Aorta (tissue), 5 donors: ENCODE measurements at regions not wholly inside any gene's neighbourhood (a gene's known extent, or its start where the extent isn't known, plus 50 kb on each side); places are given as distances from the start of the nearest gene placed in this dataset.

Experiments used
- ATAC-seq: fragments of 200-7000 bp; cut with Tn5 transposase; one replicate; pipeline ENCODE4 v1.9.1; 2022; ENCODE audit warnings: moderate library complexity; ENCODE audit not compliant: low FRiP score
- DNase-seq, 2 donors: peaks; one replicate each; pipeline ENCODE4 v3.0.0-alpha.2; 2020
- H3K27ac ChIP-seq, 2 donors: one replicate each; pipeline ENCODE4 v1.5.1; 2013; ENCODE audit warnings: low read length in 2 of 2, mild to moderate bottlenecking in 2 of 2, moderate library complexity in 2 of 2, control low read depth in 1 of 2, inconsistent platforms in 1 of 2, low read depth in 1 of 2
- H3K27me3 ChIP-seq, 2 donors: one replicate each; pipeline ENCODE4 v1.6.1; 2013; ENCODE audit warnings: control low read depth in 1 of 2, low read length in 1 of 2, mild to moderate bottlenecking in 1 of 2, moderate library complexity in 1 of 2; ENCODE audit not compliant: insufficient read depth in 2 of 2, control insufficient read depth in 1 of 2
- H3K36me3 ChIP-seq, 2 donors: one replicate each; pipeline ENCODE4 v1.6.1; 2013; ENCODE audit warnings: control low read depth in 1 of 2, low read length in 1 of 2, mild to moderate bottlenecking in 1 of 2; ENCODE audit not compliant: insufficient read depth in 2 of 2, control insufficient read depth in 1 of 2
- H3K4me1 ChIP-seq, 2 donors: one replicate each; pipeline ENCODE4 v1.6.1; 2013; ENCODE audit warnings: low read length in 2 of 2, control low read depth in 1 of 2, mild to moderate bottlenecking in 1 of 2, moderate library complexity in 1 of 2; ENCODE audit not compliant: insufficient read depth in 2 of 2, control insufficient read depth in 1 of 2
- H3K4me3 ChIP-seq, 2 donors: one replicate each; pipeline ENCODE4 v1.5.1; 2013; ENCODE audit warnings: low read length in 2 of 2, control low read depth in 1 of 2, mild to moderate bottlenecking in 1 of 2
- H3K9me3 ChIP-seq: one replicate; pipeline ENCODE4 v1.6.1; 2013; ENCODE audit warnings: mild to moderate bottlenecking, low read length; ENCODE audit not compliant: control insufficient read depth
- WGBS, 2 donors: extraction: QIAGEN DNeasy Blood & Tissue Kit; methylation state at CpG; one replicate each; pipeline ENCODE4 v1.1.7; 2013; 5-methylcytosine and 5-hydroxymethylcytosine counted together
- intact Hi-C, 2 donors: fragments of 100-400 bp; cut with DNase I; formaldehyde crosslinking; loops; one replicate each; pipeline versions ENCODE4 v1.14.2 to v1.15.0; 2022
- donor health status: healthy with polysubstance abuse.
- donor health status: Bipolar disorder and iron deficiency.
- donor health status: DM: no; HTN: no; CAD: no.
- donor health status: DM: no; HTN: no; CAD: no.
- donor health status: DM: yes; HTN: yes; CAD: no.

DNA sequence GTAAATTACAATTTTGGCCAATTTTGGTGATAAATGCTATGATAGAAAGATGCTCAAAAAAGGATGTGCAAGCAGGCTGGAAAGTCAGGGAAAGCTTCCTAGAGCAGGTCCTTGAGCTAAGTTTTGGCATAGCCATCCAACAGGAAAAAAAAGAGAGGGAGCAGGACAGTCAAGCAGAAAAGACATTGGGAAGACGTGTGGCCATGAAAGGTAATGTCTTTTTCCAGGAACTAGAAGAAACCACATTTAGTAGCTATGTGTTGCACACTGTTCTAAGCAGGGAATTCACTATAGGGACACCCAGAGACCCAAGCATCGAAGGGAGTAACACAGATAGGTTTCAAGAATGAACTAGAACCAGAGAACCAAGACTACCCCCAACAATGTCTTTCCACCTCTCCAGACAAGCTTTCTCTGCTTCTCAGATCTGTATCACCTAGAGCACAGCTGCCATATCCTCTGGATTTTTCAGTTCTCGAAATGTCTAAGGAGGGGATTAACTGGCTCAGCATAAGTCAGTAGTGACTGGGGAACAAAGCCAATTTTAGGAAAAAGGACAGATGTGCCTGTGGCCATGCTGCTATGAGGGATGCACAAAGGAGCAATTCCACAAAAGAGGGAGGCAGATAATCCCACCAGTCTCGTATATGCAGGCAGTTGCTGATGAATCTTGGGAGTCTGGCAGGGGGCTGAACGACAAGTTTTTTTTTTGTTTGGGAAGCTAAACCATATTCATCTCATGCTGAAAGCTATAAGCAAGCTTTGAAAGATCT lies 97.1 kb upstream of the DAB1 start:
- Histone ChIP-seq H3K27ac (no peak overlapping the region), H3K36me3 (no peaks in the 10 kb centered on the region), H3K27me3 (no peaks in the 10 kb centered on the region), H3K9me3 (no peaks in the 10 kb centered on the region), H3K4me1 (no peaks in the 10 kb centered on the region), H3K4me3 (no peak overlapping the region)
- DNase-seq (no peak), ATAC-seq (no peak)
- intact Hi-C loops = no loop called here
- 62 to 63% methylated on average over 5 of the region's 5 CpGs for WGBS, 2 donors

DNA sequence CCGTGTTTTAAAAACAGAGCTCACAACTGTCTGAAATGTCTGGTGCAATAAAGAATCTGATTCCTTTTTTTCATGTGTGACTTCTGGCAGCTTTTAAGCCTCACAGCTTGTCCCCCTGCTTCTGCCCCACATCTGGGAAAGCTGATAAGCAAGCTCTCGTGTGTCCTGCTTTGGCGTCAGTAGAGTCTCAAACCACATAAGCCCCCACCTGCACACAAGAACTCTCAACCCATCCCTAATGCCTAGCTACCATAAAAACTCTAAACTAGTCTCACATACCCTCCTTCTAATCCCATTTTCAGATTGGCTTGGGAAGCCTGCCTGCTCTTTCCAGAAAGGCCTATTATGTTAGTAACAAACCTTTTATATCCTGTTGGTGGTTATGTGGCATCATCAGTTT lies 94.6 kb upstream of the DAB1 start:
- Histone ChIP-seq H3K27ac (no peak overlapping the region), H3K4me1 (no peaks in the 10 kb centered on the region), H3K9me3 (no peaks in the 10 kb centered on the region), H3K27me3 (no peaks in the 10 kb centered on the region), H3K4me3 (no peak overlapping the region), H3K36me3 (no peaks in the 10 kb centered on the region)
- ATAC-seq (no peak), DNase-seq (no peak)
- WGBS, 2 donors = 5 to 20% methylated on average over 3 of the region's 3 CpGs
- intact Hi-C loops = no loop called here

GRCh38 chr1:57517587-57518374 lies 93.9 kb upstream of the DAB1 start:
- intact Hi-C loops = no loop called here
- no peaks in the 10 kb centered on the region for H3K4me1 ChIP-seq
- H3K27ac ChIP-seq = no peak overlapping the region
- DNase-seq = no peak
- ATAC-seq = no peak
- no peaks in the 10 kb centered on the region for H3K27me3 ChIP-seq
- no peaks in the 10 kb centered on the region for H3K9me3 ChIP-seq
- 46 to 51% methylated on average over 7 of the region's 7 CpGs for WGBS, 2 donors
- no peaks in the 10 kb centered on the region for H3K36me3 ChIP-seq
- H3K4me3 ChIP-seq = no peak overlapping the region

DNA sequence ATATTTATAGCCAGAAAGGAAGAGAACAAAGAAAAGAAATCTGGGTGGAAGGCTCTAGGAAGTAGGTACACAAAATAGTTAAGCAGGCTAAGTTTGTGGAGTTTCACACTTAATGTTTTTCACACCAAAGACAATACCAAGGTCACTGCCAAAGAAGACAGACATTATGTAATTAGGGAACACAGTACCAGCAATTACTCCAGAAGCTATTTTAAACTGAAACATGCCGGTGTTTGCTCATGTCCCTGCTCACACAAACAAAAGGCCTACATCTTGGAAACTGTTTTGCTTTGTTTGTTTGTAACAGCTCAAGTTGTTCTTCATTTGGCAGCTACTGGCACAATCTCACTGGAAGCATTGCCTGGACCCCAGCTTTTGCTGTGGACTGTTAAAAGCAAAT lies 88.5 kb upstream of the DAB1 start:
- Histone ChIP-seq H3K27ac (no peak overlapping the region), H3K9me3 (no peaks in the 10 kb centered on the region), H3K36me3 (no peaks in the 10 kb centered on the region), H3K4me3 (no peak overlapping the region), H3K4me1 (no peaks in the 10 kb centered on the region), H3K27me3 (no peaks in the 10 kb centered on the region)
- 39 to 43% methylated on average over 1 of the region's 1 CpG for WGBS, 2 donors
- intact Hi-C loops = no loop called here
- DNase-seq (no peak), ATAC-seq (no peak)

DNA sequence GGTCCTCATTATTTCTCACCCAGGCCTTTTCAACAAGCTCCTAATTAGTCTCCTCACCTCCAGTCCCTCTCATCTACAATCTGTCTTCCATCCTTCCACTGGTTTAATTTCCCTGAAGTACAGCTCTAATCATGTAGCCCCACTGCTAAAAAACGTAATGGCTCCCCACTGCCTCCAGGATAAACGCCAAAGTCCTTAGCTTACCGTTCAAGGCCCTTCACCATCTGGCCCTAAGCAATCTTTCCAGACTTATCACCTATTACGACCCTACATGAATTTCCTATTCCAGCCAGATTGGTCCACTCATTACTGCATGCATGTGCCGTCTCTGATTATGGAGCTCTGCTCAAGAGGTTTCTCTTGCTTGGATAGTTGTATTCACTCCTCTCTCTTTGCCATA lies 83.1 kb upstream of the DAB1 start:
- Histone ChIP-seq H3K27ac (no peak overlapping the region), H3K4me1 (no peaks in the 10 kb centered on the region), H3K27me3 (no peaks in the 10 kb centered on the region), H3K9me3 (no peaks in the 10 kb centered on the region), H3K4me3 (no peak overlapping the region), H3K36me3 (no peaks in the 10 kb centered on the region)
- no peak for ATAC-seq
- intact Hi-C loops = no loop called here
- no peak for DNase-seq
- WGBS, 2 donors = 75 to 76% methylated on average over 5 of the region's 5 CpGs

GRCh38 chr1:57503337-57503736 lies 79.5 kb upstream of the DAB1 start:
- intact Hi-C loops = no loop called here
- Histone ChIP-seq H3K27me3 (peaks cover 0 to 1% of the 10 kb centered on the region in 2 donors), H3K9me3 (no peaks in the 10 kb centered on the region), H3K4me1 (no peaks in the 10 kb centered on the region), H3K4me3 (no peak overlapping the region), H3K27ac (no peak overlapping the region), H3K36me3 (no peaks in the 10 kb centered on the region)
- no peak for DNase-seq
- ATAC-seq = no peak
- WGBS, 2 donors = 86 to 89% methylated on average over 1 of the region's 1 CpG

- Histone ChIP-seq H3K9me3 (no peaks in the 10 kb centered on the region), H3K4me3 (no peak overlapping the region), H3K36me3 (no peaks in the 10 kb centered on the region), H3K27ac (no peak overlapping the region), H3K27me3 (peaks cover 0 to 4% of the 10 kb centered on the region in 2 donors), H3K4me1 (no peaks in the 10 kb centered on the region)
- intact Hi-C loops = no loop called here
- DNase-seq (no peak), ATAC-seq (no peak)
- 54 to 55% methylated on average over 6 of the region's 6 CpGs for WGBS, 2 donors
Observed at GRCh38 chr1:57500136-57500830, 76.4 kb upstream of the DAB1 start.

GRCh38 chr1:57494530-57495079 lies 70.7 kb upstream of the DAB1 start:
- no peak overlapping the region for H3K27ac ChIP-seq
- 50 to 54% methylated on average over 6 of the region's 6 CpGs for WGBS, 2 donors
- no peaks in the 10 kb centered on the region for H3K4me1 ChIP-seq
- H3K36me3 ChIP-seq = no peaks in the 10 kb centered on the region
- peaks cover 0 to 4% of the 10 kb centered on the region in 2 donors for H3K27me3 ChIP-seq
- no peak for DNase-seq
- peaks cover 1% of the 10 kb centered on the region for H3K9me3 ChIP-seq
- ATAC-seq = no peak
- no peak overlapping the region for H3K4me3 ChIP-seq
- intact Hi-C loops = no loop called here
